Keratinocyte (primary cell): ENCODE measurements at regions not wholly inside any gene's neighbourhood (a gene's known extent, or its start where the extent isn't known, plus 50 kb on each side); places are given as distances from the start of the nearest gene placed in this dataset.

Experiments used
- DNase-seq: peaks from one replicate; pipeline ENCODE4 v3.0.0-alpha.2; 2011; ENCODE audit warnings: low read depth, missing footprints, low spot score
- FAIRE-seq: peaks from 2 replicates; lab custom pipeline; 2011; peaks lifted over from hg19 to GRCh38; lab: Jason Lieb, UNC
- H2AFZ ChIP-seq: 2 replicates; pipeline ENCODE4 v1.6.0; 2012; ENCODE audit warnings: low read length, control low read depth, inconsistent platforms; ENCODE audit not compliant: control insufficient read depth
- H3K27ac ChIP-seq: 2 replicates; pipeline ENCODE4 v1.5.1; 2011; ENCODE audit warnings: low read length; ENCODE audit not compliant: control insufficient read depth, insufficient read depth
- H3K27me3 ChIP-seq: 3 replicates; pipeline ENCODE4 v1.6.0; 2011; ENCODE audit warnings: low read length; ENCODE audit not compliant: control insufficient read depth, insufficient read depth; ENCODE audit errors: extremely low read depth
- H3K36me3 ChIP-seq, 2 experiments: 2 replicates in 1 of 2; 3 replicates in 1 of 2; pipeline ENCODE4 v1.5.1; 2011; ENCODE audit warnings: low read length in 2 of 2, mild to moderate bottlenecking in 1 of 2; ENCODE audit not compliant: control insufficient read depth in 2 of 2, insufficient read depth in 2 of 2; ENCODE audit errors: extremely low read depth in 1 of 2
- H3K4me1 ChIP-seq: 3 replicates; pipeline ENCODE4 v1.5.1; 2011; ENCODE audit warnings: low read length; ENCODE audit not compliant: control insufficient read depth, insufficient read depth; ENCODE audit errors: extremely low read depth
- H3K4me2 ChIP-seq: 3 replicates; pipeline ENCODE4 v1.6.0; 2011; ENCODE audit warnings: low read depth, low read length; ENCODE audit not compliant: control insufficient read depth, insufficient read depth; ENCODE audit errors: extremely low read depth
- H3K4me3 ChIP-seq, 3 experiments: fragments of 200-600 bp in 1 of 3; sonication (generic) in 1 of 3; 2 replicates in 2 of 3; 3 replicates in 1 of 3; pipeline ENCODE4 v1.5.1; 2011 to 2016; ENCODE audit warnings: low read length in 3 of 3, mild to moderate bottlenecking in 3 of 3, control low read depth in 2 of 3, inconsistent platforms in 1 of 3, low read depth in 1 of 3, mixed read lengths in 1 of 3, mixed run types in 1 of 3, moderate library complexity in 1 of 3; ENCODE audit not compliant: control insufficient read depth in 2 of 3, insufficient read depth in 2 of 3; ENCODE audit errors: extremely low read depth in 1 of 3
- H3K79me2 ChIP-seq: 2 replicates; pipeline ENCODE4 v1.6.0; 2012; ENCODE audit warnings: low read length; ENCODE audit not compliant: control insufficient read depth, insufficient read depth
- H3K9ac ChIP-seq: 3 replicates; pipeline ENCODE4 v1.6.0; 2011; ENCODE audit warnings: low read length; ENCODE audit not compliant: control insufficient read depth, insufficient read depth; ENCODE audit errors: extremely low read depth
- H3K9me1 ChIP-seq: 3 replicates; pipeline ENCODE4 v1.6.0; 2011; ENCODE audit warnings: low read length; ENCODE audit not compliant: control insufficient read depth, insufficient read depth; ENCODE audit errors: extremely low read depth
- H3K9me3 ChIP-seq: 2 replicates; pipeline ENCODE4 v1.5.1; 2012; ENCODE audit warnings: low read depth, low read length; ENCODE audit not compliant: control insufficient read depth
- H4K20me1 ChIP-seq: 3 replicates; pipeline ENCODE4 v1.6.0; 2011; ENCODE audit warnings: low read length; ENCODE audit not compliant: control insufficient read depth, insufficient read depth; ENCODE audit errors: extremely low read depth
- EZH2 ChIP-seq: IDR thresholded peaks from one replicate; pipeline ENCODE4 v1.6.1; 2012; ENCODE audit warnings: inconsistent platforms, mild to moderate bottlenecking, low read length, moderate library complexity
- dilution Hi-C: fragments of 300-500 bp; cut with MboI; formaldehyde crosslinking; loops from one replicate; pipeline ENCODE4 v1.7.0; 2020; ENCODE audit warnings: low sequenced_read_pairs; ENCODE audit not compliant: extremely low pct_ligation_motif_present
- TF ChIP-seq, protein P1 (sequence below), 3 experiments: IDR thresholded peaks in 1 of 3; conservative IDR thresholded peaks in 1 of 3; optimal IDR thresholded peaks in 1 of 3; 2 replicates in 2 of 3; 3 replicates in 1 of 3; pipeline versions ENCODE3 to v1.5.1; 2011; ENCODE audit warnings: low read length in 3 of 3, mild to moderate bottlenecking in 3 of 3, moderate library complexity in 2 of 3, control low read depth in 1 of 3, inconsistent platforms in 1 of 3; ENCODE audit not compliant: insufficient read depth in 2 of 3; ENCODE audit errors: extremely low read depth in 1 of 3

DNA sequence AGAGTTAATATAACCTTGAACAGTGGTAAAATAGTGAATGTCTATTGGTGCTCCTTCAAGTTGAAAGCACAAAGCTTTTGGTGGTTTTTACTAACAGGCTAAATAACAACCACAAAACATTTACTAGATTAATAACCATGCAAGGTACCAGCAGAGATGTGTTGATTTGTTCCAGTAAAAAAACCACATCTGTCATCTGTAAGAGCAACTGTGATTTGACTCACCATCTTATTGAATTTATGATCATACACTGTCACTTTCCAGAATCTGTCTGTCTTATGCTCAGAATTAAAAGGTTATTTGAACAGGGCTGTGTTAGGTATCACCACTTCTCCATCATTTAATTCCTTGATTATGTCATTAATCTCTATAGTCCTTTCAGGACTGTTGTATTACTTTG lies 107.0 kb upstream of the PTHLH start:
- Histone ChIP-seq H3K9ac (no peak overlapping the region), H3K9me1 (no peaks in the 10 kb centered on the region), H3K4me2 (no peak overlapping the region), H3K27ac (no peak overlapping the region), H3K4me1 (no peaks in the 10 kb centered on the region), H3K27me3 (no peaks in the 10 kb centered on the region), H4K20me1 (no peaks in the 10 kb centered on the region), H3K36me3 (no peaks in the 10 kb centered on the region), H2AFZ (no peak overlapping the region), H3K9me3 (no peaks in the 10 kb centered on the region), H3K79me2 (no peaks in the 10 kb centered on the region), H3K4me3 (no peak overlapping the region)
- no peak for TF ChIP-seq EZH2
- TF ChIP-seq, protein P1, sequence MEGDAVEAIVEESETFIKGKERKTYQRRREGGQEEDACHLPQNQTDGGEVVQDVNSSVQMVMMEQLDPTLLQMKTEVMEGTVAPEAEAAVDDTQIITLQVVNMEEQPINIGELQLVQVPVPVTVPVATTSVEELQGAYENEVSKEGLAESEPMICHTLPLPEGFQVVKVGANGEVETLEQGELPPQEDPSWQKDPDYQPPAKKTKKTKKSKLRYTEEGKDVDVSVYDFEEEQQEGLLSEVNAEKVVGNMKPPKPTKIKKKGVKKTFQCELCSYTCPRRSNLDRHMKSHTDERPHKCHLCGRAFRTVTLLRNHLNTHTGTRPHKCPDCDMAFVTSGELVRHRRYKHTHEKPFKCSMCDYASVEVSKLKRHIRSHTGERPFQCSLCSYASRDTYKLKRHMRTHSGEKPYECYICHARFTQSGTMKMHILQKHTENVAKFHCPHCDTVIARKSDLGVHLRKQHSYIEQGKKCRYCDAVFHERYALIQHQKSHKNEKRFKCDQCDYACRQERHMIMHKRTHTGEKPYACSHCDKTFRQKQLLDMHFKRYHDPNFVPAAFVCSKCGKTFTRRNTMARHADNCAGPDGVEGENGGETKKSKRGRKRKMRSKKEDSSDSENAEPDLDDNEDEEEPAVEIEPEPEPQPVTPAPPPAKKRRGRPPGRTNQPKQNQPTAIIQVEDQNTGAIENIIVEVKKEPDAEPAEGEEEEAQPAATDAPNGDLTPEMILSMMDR (optimal IDR thresholded peaks at IDR 0.05 in 1 of 3, IDR thresholded peaks at IDR 0.05 in 1 of 3, conservative IDR thresholded peaks at IDR 0.05 in 1 of 3; ENCODE audit: extremely low read depth in 1 of 3, insufficient read depth in 2 of 3, low read length in 3 of 3), result no peak
- dilution Hi-C loops, result no loop called here
- no peak for FAIRE-seq
- no peak for DNase-seq

DNA sequence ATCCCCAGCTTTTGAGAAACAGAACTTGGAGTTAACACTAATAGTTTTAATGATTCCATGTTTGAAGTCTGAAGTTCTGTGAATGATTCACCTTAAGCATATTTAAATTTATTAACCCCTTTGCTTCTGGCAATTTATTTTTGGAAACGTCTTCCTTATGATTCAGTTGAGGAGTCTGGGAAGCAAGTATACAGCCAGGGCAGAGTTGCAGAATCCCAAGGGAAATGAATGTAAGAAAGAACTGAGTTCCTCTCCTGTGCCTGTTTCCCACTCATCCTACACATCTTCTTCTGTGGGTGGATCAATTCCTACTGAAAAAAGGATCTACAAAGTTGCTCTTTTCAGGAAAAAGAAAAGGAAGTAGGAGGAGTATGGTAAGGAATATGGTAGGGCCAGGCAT lies 108.2 kb upstream of the CCDC91 start:
- peak overlapping the region; percentile 29 for H2AFZ ChIP-seq
- H4K20me1 ChIP-seq, result no peaks in the 10 kb centered on the region
- H3K9me3 ChIP-seq, result no peaks in the 10 kb centered on the region
- FAIRE-seq, result no peak
- no peaks in the 10 kb centered on the region for H3K79me2 ChIP-seq
- no peak overlapping the region for H3K9ac ChIP-seq
- H3K4me2 ChIP-seq, result no peak overlapping the region
- no peak for DNase-seq
- H3K4me1 ChIP-seq, result no peaks in the 10 kb centered on the region
- no peaks in the 10 kb centered on the region for H3K36me3 ChIP-seq
- no peak for TF ChIP-seq EZH2
- TF ChIP-seq, protein P1 (optimal IDR thresholded peaks at IDR 0.05 in 1 of 3, IDR thresholded peaks at IDR 0.05 in 1 of 3, conservative IDR thresholded peaks at IDR 0.05 in 1 of 3; ENCODE audit: extremely low read depth in 1 of 3, insufficient read depth in 2 of 3, low read length in 3 of 3), result no peak
- H3K4me3 ChIP-seq, result no peak overlapping the region
- dilution Hi-C loops, result no loop called here
- no peaks in the 10 kb centered on the region for H3K9me1 ChIP-seq
- no peaks in the 10 kb centered on the region for H3K27me3 ChIP-seq
- no peak overlapping the region for H3K27ac ChIP-seq
